ENCODE measurements at regions not wholly inside any gene's neighbourhood (a gene's known extent, or its start where the extent isn't known, plus 50 kb on each side); places are given as distances from the start of the nearest gene placed in this dataset.

DNA sequence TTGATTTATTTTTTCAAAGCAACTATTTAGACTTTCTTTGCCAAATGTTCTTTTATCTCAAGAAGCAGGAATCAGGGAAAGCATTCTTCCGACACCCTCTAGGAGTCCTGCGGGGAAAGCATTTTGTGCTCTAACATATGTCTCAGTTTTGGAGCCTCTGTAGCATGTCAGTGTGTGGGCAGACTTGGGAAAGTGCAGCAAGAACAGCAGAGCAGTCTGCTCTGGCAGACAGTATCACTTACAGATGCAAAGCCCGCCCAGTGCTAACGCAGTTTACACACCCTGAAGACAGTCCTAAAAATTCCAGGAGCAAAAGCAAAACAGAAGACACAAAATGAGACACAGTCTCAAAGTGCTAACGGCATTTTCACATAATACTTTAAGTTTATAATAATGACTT is 393.5 kb downstream of the KLF12 start:
- no peak for DNase-seq

DNA sequence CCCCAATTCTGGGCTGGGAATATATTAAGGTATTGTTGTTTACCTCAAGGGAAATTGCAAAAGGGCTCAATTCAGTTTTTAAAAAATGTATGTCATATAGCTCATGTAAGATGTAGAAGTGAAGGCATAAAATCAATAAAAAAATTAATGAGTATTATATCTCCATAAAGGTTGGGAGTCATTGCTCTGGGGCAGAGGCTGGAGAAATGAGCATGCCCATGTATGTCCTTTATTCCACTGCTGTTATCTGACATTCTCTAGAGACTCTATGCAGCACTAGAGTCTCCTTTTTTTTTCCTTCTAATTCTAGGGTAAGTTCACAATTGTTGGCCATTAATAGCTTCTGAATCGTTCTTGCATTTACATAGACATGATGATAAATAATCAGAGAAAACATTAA is 394.8 kb downstream of the KLF12 start:
- DNase-seq: no peak

DNA sequence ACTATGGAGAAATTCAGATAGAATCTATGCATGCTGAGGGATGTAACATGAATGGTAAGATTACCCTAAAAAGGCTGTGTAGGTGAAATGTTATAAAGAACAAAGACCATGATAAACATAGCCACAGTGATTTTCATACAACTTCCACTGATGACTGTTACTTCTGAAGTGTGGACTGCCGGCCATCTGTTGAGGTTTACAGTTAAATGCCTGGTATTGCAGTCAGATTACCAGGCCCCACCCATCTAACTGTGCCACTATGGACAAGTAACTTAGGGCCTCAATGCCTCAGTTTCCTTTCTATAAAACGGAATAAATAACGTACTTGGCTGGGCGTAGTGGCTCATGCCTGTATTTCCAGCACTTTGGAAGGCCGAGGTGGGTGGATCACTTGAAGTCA is 395.6 kb downstream of the KLF12 start:
- DNase-seq: no peak

DNA sequence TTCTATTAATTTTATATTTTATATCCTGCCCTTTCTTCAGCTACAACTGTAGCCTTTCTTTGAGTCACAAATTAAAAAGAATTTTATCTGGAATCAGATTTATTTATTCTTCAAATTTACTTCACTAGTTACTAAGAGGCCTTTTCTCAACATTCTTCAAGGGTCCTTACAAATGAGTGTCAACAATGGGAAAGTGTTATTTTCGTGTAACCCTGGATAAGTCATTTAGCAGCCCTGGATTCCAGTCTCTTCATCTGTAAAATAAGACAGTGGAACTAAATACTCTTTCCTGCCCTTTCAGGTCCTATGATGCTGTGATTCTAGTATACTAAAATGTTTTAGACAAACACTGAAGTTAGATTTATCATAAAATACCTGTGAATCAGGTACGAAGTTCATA is 397.0 kb downstream of the KLF12 start:
- no peak for DNase-seq

DNA sequence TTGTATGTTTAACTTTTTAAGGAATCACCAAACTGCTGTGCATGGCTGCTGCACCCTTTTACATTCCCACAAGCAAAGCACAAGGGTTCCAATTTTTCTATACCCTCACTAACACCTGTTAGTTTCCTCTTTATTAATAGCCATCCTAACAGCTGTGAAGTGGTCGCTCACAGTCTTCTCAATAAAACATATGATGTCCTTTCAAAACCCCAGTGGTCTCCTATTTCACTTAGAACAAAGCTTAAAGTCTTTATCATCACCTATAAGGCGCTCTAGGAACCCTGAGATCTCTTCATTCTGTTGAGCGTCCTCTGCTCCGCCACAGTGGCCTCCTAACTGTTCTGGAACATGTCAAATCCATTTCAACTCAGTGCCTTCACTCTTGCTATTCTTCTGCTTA is 400.5 kb downstream of the KLF12 start:
- no peak for DNase-seq

DNA sequence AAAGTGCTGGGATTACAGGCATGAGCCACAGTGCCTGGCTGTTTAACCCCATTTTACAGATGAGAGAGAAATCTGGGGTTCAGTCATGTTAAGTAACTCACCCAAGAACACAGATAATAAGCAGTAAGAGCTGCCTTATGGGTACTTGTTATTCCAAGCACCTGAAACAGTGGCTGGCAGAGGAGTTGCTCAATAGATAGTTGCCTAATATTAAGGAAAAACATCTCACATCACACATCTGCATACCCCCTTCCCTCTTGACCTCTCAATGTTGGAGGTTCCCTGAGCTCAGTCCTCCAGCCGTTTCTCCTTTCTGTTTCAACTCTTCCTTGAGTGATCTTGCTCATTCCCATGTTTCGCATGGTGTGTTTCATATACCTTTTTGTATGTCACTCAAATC is 401.9 kb downstream of the KLF12 start:
- no peak for DNase-seq

DNA sequence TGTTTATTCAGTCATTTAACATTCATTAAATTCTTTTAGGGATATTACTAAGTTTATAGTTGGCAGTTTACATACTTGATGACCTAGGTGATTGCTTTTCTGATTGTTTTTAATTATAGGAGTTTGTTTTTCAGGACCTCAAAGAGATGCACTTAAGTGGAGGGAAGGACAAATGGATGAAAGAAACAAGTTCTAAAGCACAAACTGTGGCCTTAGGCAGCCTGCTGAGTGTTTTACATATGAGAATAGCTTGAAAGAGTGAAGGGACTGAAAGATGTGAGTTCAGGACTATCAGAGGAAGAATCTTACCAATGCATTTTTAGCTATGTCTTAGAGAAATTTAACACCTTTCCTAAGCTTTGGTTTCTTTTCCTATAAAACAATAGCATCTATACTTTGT is 402.6 kb downstream of the KLF12 start:
- no peak for DNase-seq

DNA sequence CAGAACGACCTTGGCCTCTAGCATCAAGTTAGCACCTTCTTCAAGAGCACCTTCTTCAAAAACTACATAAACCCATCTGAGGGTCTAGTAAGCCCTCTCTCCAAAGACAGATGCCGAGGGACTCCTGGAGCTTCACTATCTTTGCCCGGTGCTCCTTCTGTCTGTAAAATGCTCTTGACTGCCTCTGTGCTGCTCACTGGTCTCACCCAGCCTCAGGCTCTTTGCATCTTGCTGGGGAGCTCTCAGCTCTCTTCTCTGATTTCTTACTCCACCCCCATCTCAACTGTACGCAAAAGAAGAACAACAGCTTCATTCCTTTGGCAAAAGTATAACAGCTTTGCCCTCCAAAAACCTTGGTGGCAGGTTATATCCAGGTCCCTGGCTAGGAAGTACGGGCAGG is 404.2 kb downstream of the KLF12 start:
- DNase-seq: no peak

DNA sequence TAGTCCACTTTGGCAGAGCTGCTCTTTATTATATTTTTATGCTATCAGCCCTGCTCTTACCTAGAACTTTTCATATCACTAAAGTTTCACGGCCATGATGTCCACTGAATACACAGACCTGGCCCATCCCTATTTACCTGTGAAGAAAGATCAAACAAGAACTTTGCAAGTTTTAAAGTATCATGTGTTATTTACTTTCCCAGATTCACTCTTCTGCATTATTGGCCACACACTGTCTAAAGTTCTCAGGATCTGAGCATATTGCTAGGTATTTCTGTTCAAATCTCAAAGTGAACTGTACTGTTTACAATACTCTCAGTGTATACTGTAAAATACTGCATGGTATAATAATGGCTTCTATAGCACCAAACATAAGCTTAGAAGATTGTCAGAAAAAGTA is 405.2 kb downstream of the KLF12 start:
- DNase-seq: no peak

DNA sequence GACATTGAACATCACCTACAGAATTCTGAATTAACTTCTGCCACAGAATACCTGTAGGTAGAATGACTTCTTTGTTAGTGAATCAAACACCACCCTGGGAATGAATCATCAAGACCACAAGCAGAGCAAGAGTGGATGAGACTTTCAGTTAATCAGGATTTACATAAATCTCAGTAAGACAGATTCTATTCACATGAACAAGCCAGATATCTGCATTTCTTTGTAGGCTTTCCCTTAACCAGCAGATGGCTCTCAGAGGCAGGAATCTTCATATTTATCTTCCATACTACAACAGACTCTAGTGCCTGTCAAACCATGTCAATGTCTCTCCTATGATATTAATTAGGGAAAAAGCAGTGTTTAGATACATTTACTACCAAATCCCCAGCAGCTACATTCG is 412.1 kb downstream of the KLF12 start:
- peak in 1 of 5 experiments; percentile 61 for DNase-seq

DNA sequence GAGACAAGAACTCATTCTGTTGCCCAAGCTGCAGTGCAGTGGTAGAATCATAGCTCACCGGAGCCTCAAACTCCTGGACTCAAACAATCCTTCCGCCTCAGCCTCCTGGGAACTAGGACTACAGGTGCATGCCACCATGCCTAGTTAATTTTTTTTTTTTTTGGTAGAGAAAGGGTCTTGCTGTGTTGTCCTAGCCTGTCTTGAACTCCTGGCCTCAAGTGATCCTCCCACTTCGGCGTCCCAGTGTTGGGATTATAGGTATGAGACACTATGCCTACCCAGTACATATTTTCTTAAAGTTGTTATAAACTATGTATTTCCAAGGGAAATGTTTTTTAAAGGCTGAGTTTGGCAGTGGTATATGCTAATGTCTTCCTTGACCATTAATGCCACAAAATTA is 412.6 kb downstream of the KLF12 start:
- no peak for DNase-seq

DNA sequence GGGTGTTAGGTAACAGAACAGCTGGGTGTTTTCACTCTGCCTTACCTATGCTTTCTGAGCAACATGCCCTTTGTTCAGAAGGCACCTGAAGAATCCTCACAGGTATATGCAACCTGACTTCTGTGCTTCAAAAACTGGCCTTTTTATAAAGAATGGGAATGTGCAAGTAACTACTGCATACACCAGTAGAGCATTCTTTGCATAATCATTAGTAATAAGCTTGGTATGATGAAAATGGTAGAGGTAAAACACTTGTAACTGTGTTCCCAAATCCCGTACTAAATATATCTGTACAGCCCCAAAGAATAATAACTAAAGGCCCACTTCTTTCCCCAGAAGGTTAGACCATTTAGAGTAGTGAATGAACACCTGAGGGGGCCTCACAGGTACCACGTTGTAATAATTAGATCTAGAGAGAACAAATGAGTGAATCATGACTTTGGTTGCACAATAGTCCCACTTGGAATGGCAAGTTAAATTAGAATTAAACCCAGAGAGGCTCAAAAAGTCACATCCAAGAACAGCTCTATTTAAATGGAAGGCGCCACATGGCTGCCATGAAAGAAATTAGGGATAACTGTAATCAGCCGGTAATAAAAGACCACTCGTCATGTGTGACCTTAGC is 413.9 kb downstream of the KLF12 start:
- DNase-seq: no peak

DNA sequence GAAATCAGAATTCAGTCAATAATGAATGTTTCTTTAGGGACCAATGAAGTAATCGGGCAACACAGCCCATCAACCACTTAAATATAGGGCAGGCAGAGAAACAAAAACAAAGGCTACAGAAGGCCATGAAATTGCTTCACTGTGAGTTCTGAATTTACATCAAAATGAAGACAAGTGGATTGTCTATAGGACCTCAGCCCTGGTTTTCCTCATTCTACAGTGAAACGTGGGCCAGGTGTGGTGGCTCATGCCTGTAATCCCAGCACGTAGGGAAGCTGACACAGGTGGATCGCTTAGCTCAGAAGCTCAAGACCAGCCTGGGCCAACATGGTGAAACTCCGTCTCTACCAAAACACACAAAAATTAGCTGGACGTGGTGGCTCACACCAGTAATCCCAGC is 416.0 kb downstream of the KLF12 start:
- DNase-seq: no peak

DNA sequence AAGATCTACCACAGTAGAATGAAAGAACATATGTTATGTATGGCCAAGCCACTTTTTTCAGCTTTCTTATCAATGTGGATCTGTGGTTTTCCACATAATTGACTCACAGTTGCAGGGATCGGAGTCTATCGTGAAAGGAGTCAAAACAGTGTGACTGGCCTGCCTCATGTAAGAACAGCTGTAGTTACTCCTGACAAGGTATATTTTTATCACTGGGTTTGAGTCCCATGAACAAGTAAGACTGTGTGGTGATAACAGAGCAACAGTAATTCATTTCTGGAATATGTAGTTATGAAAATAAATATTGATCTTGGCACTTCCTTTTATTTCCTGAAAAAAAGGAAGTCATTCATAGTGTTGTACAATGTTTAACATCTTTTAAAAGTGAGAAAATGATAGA is 416.6 kb downstream of the KLF12 start:
- DNase-seq: peak in 1 of 5 experiments; percentile 89

DNA sequence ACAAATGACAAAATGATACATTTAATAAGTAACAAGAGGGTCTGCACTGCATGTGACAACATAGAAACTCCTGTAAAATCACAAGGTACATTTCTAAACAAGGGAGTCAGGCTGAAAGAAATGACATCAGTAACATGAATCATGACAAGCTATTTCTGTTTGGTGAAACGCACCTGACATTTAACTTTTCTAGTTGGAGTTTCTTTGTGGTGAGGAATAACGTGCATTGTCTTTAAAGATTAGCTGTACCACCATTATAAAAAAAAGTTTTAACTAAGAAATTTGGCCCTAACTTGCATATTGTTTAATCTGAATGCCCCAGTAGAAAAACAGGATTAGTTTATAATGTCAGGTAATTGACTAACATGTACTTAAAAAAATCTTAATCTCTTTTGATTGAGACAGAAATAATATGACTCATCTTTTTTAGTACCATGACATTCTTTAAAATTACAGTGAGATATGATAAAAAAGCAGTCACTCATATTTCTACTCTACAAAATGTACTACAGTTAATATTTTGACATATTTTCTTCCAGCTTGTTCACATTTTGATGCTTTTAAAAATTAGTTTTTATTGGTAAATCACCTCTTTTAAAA is 418.2 kb downstream of the KLF12 start:
- no peak for DNase-seq

DNA sequence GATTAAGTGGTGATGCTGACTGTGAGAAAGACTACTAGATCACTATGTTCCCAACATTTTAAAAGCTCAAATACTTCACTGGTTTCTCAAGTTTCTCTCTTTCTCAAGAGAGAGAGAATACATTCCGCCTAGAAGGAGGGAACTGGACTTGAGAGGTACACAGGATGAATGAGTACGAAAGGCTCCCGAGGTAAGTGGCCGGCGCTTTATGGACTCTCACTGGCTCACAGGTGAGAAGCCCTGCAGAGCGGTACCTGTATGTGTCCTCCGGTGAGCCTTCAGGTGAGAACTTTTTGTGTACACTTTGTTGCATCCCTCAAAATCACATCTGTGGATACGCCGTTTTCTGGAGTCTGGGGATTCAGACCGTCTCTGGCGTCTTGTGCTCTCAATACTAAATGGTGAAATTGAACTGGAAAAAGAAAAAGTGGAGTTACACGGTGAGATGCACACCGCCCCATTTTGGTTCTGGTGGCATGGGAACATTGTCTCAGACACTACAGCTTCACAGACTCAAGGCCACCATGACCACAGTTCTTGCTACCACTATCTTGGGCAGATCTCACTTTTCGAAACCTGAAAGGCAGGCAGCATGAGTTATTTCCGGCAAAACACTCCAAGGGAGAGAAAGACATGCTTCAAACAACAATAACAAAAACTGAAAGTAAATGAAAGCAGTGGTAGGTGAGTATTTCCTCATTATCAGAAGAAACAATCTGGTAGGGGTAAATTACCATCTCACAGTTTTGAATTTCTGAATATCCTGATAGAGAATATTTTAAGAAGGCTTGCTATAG is 418.9 kb downstream of the KLF12 start:
- DNase-seq: peak in 4 of 5 experiments; percentile 33 to 97 (median 64)

DNA sequence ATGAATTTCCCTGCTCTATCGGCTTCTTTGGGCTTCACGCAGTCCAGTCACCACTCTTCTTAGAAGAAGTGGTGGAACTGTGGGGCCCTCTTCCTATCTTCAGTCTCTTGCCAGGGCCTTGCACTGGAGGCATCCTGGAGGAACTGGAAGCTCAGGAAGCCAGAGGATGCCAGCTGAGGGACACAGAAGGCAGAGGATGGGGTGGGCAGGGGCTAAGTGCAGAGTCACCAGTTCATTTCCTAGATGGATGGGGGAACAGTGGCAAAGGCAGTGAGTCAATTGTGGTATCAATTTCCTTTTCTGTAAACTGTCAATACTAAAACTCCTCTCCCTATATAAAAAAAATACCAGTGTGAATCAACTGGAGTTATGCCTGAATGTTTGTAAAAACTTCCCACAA is 419.7 kb downstream of the KLF12 start:
- peak in 1 of 5 experiments; percentile 27 for DNase-seq

DNA sequence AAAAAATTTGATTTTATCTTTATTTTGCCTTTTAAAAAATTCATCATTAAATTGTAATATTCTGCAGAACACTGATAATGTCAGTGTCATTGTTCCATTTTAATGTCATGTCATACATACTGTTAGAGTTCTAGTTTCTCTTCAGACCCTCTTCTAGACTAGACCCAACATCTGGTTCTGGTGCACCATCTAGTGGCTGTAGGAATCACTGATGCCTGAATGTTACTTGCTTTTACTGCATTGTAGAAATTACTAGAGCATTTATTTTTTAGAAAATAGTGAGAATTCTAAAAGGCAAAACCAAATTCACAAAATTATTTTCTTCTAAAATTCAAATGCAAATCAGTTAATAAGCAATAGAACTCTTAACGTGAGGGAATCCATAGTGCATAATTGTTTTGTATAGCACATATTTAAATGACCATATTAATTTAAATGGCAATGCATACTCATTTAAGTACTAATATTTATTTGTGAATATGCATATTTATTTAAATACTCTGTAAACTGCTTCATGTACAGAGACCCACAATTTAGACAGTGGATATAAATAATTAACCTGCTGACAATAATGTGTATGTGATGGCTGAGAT is 425.7 kb downstream of the KLF12 start:
- DNase-seq: peak in 4 of 5 experiments; percentile 22 to 78 (median 32)

DNA sequence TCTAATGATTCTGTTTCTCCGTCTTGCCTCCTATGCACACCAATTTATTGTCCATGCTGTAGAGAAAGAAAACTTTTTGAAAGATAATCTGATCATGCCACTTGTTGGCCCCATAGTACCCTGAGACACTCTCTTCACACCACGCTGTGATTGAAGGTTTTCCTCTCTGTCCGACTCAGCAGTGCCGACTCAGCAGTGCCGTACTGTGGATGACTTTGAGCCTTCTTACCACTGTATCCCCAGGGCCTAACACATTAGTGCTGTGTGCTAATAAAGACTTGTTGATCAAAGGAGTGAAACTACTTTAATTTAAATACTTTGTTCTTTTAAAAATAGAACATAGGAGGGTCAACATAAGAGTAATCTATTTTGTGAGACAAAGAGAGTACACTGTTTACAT is 429.6 kb downstream of the KLF12 start:
- no peak for DNase-seq

DNA sequence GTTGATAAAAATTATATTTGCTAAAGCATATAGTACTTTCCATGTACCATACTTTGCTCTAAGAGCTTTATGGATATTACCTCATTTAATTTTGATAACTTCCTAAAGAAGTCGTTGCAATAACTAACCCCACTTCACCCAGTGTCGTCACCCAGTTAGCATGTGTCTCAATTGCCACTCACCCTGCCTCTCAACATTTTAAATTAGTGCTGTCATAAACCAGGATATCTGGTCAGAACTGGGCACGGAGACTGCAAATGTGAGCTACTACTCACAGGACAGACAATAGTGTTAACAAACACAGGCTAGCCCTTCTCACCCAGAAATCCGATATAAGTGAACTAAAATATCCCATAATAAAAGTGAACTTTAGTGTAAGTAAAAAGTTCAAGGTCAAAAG is 430.6 kb downstream of the KLF12 start:
- no peak for DNase-seq

DNA sequence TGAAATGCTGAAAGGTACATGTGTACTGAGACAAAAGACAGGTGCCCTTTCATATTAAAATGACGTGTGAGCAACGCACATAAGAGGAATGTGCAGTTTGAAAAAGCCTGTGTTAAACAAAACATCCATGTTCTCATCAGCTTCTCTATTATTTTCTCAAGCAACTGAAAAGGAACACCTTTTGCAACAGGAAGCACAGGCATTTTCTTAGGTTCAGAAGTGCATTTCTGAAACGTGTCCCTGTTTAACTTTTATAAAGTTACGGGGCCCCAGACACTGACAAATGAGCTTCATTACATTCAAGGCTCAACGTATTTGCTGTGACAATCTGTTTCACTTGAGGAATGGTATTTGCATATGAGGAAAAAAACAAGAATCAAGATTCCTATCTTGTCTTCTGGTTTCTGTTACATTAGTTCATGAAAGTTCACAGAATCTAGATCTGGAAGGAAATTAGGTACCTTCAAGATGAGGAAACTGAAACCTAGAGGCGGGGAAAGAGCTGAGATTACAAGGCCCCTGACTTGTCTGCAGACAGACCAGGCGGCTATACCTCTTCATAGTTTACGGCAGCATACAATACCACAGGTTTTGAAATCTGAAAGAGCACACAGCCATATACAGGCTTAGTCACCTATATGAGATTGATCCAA is 431.7 kb downstream of the KLF12 start:
- peak in 4 of 5 experiments; percentile 11 to 92 (median 32) for DNase-seq

DNA sequence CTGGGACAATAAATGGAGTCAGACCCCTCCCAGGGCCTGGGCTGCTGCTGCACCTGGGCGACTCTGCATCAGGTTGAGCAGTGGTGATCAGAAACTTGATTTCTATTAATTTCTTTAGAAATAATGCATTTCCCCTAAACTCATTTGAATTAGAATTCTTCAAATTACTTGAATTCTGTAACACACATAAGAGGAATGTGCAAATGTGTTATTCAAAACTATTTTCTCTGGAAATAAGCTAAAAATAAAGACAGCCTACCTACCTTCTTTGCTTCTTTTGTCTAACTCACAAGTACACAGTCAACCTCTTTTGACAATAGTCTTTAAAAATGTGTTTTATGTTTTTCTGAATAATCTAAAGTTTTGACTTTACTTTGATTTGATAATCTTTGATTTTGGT is 433.0 kb downstream of the KLF12 start:
- no peak for DNase-seq

DNA sequence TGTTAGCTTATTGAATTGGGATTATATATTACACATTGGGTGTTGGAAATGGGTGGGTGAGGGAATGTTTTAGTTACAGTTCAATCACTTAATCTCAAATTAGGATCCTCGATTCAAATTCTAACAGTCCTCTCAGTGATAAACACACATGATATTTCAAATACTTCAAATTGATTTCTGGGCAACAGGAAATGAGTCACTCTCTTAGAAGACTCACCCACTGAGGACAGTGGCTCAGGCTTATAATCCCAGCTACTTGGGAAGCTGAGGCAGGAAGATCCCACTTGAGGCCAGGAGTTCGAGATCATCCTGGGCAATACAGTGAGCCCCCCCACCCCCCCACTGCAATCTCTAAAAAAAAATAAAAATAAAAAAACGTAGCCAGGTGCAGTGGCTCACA is 435.3 kb downstream of the KLF12 start:
- DNase-seq: no peak
